K562 (cell line): ENCODE measurements at regions not wholly inside any gene's neighbourhood (a gene's known extent, or its start where the extent isn't known, plus 50 kb on each side); places are given as distances from the start of the nearest gene placed in this dataset.

Experiments
- ATAC-seq: fragments of 200-7000 bp; cut with Tn5 transposase; 3 replicates; pipeline ENCODE4 v1.9.1; 2020; ENCODE audit warnings: moderate library complexity
- BruUV-seq: library from RNA; stranded (reverse); fragments of 400-500 nt; replicated peaks from 2 replicates; lab custom pipeline; 2021; lab: Mats Ljungman, UMichigan
- CTCF ChIA-PET: fragments of 300-600 bp; formaldehyde crosslinking; extraction: SDS; loops from one replicate; lab custom pipeline; 2021; ENCODE audit warnings: low intra/inter-chr PET ratio; lab: Yijun Ruan, JAX
- POLR2A ChIA-PET: fragments of 300-600, 350-650 bp; sonication (Branson Sonifier 250); formaldehyde crosslinking; extraction: SDS; loops from one replicate; lab custom pipeline; 2021; ENCODE audit warnings: antibody characterized with exemption, inconsistent platforms; lab: Yijun Ruan, JAX
- DNase-seq, 4 experiments: peaks; one replicate each; pipeline versions ENCODE4 v3.0.0 to v3.0.0-alpha.2; 2011 to 2018; ENCODE audit warnings: low spot score in 3 of 4, mixed read lengths in 3 of 4; ENCODE audit errors: extremely low read depth in 1 of 4
- FAIRE-seq: peaks from 2 replicates; lab custom pipeline; 2011; peaks lifted over from hg19 to GRCh38; lab: Jason Lieb, UNC
- H2AFZ ChIP-seq: 2 replicates; pipeline ENCODE4 v1.6.0; 2011; ENCODE audit warnings: low read depth, low read length, control low read depth, inconsistent platforms
- H3K27ac ChIP-seq: fragments of 200-600 bp; 3 replicates; pipeline ENCODE4 v1.8.0; 2011; ENCODE audit warnings: low read depth, mild to moderate bottlenecking, control low read depth, inconsistent platforms, low read length, moderate library complexity, mixed read lengths; ENCODE audit errors: extremely low read depth
- H3K27me3 ChIP-seq, 2 experiments: fragments of 300-600 bp in 1 of 2; 2 replicates in 1 of 2; 3 replicates in 1 of 2; pipeline versions ENCODE4 v1.6.0 to v1.8.0; 2011; ENCODE audit warnings: inconsistent platforms in 2 of 2, low read length in 2 of 2, mild to moderate bottlenecking in 1 of 2, mixed read lengths in 1 of 2, moderate library complexity in 1 of 2; ENCODE audit not compliant: control insufficient read depth in 2 of 2, insufficient read depth in 2 of 2
- H3K36me3 ChIP-seq: fragments of 300-600 bp; 3 replicates; pipeline ENCODE4 v1.8.0; 2011; ENCODE audit warnings: mild to moderate bottlenecking, low read length, inconsistent platforms; ENCODE audit not compliant: control insufficient read depth, insufficient read depth
- H3K4me1 ChIP-seq, 2 experiments: fragments of 200-600 bp in 1 of 2; replicated peaks in 1 of 2; 2 replicates in 1 of 2; 3 replicates in 1 of 2; pipeline versions ENCODE4 v1.5.1 to v1.8.0; 2011; ENCODE audit warnings: inconsistent platforms in 2 of 2, low read length in 2 of 2, mild to moderate bottlenecking in 1 of 2, mixed read lengths in 1 of 2, moderate library complexity in 1 of 2; ENCODE audit not compliant: control insufficient read depth in 2 of 2, insufficient read depth in 2 of 2
- H3K4me2 ChIP-seq: 2 replicates; pipeline ENCODE4 v1.6.1; 2011; ENCODE audit warnings: low read length, control low read depth, inconsistent platforms, mixed read lengths; ENCODE audit not compliant: insufficient read depth
- H3K4me3 ChIP-seq: fragments of 200-600 bp; sonication (generic), shearing (Covaris generic); 2 replicates; pipeline ENCODE4 v1.5.1; 2016; ENCODE audit warnings: control low read depth, inconsistent platforms
- H3K79me2 ChIP-seq: fragments of 200-600 bp; 3 replicates; pipeline ENCODE4 v1.8.0; 2011; ENCODE audit warnings: low read length, inconsistent platforms; ENCODE audit not compliant: control insufficient read depth, insufficient read depth
- H3K9ac ChIP-seq, 2 experiments: 2 replicates each; pipeline versions ENCODE4 v1.6.0 to v1.6.1; 2011; ENCODE audit warnings: low read depth in 2 of 2, low read length in 2 of 2, control low read depth in 1 of 2, inconsistent platforms in 1 of 2, mild to moderate bottlenecking in 1 of 2, mixed read lengths in 1 of 2; ENCODE audit not compliant: insufficient read depth in 1 of 2
- H3K9me1 ChIP-seq: one replicate; pipeline ENCODE4 v1.6.0; 2011; ENCODE audit warnings: inconsistent platforms, mild to moderate bottlenecking, low read length, moderate library complexity; ENCODE audit not compliant: control insufficient read depth, insufficient read depth
- H3K9me3 ChIP-seq: replicated peaks from 2 replicates; pipeline ENCODE4 v1.5.1; 2011; ENCODE audit warnings: low read depth, low read length, inconsistent platforms; ENCODE audit not compliant: control insufficient read depth, insufficient read depth
- H4K20me1 ChIP-seq: replicated peaks from 2 replicates; pipeline ENCODE4 v1.6.1; 2011; ENCODE audit warnings: low read length, inconsistent platforms, mixed read lengths; ENCODE audit not compliant: control insufficient read depth, insufficient read depth
- BACH1 ChIP-seq: fragments of 200-800 bp; sonication (Bioruptor generic); IDR thresholded peaks from 2 replicates; pipeline ENCODE4 v1.6.1; 2016; ENCODE audit warnings: missing genetic modification characterization, missing compliant biosample characterization
- BRD9 ChIP-seq: fragments of 450-650 bp; IDR thresholded peaks from 2 replicates; pipeline ENCODE4 v1.6.1; 2018; ENCODE audit warnings: low read depth; ENCODE audit not compliant: partially characterized antibody
- ELF4 ChIP-seq: fragments of 450-650 bp; formaldehyde crosslinking; IDR thresholded peaks from 2 replicates; pipeline ENCODE4 v1.4.0; 2022; ENCODE audit warnings: missing genetic modification characterization
- ESRRA ChIP-seq: fragments of 450-650 bp; IDR thresholded peaks from 2 replicates; pipeline ENCODE4 v1.6.1; 2014; ENCODE audit warnings: low read depth, mild to moderate bottlenecking, moderate library complexity, borderline replicate concordance
- GABPB1 ChIP-seq: sonication (generic); formaldehyde crosslinking; IDR thresholded peaks from 2 replicates; pipeline ENCODE4 v1.8.0; 2022; ENCODE audit warnings: mild to moderate bottlenecking, missing genetic modification reagents
- KDM5B ChIP-seq: fragments of 200-600 bp; sonication (generic); IDR thresholded peaks from 2 replicates; pipeline ENCODE4 v1.6.1; 2012; ENCODE audit warnings: low read depth, mild to moderate bottlenecking, moderate library complexity, low read length, control low read depth, inconsistent platforms; ENCODE audit not compliant: insufficient replicate concordance
- MED1 ChIP-seq: sonication (generic); formaldehyde crosslinking; IDR thresholded peaks from 2 replicates; pipeline ENCODE4 v1.8.1; 2023; ENCODE audit warnings: missing genetic modification reagents, borderline replicate concordance
- RHOXF2B ChIP-seq: fragments of 250-450 bp; sonication (Bioruptor Pico); conservative IDR thresholded peaks from 2 replicates; pipeline ENCODE4 v1.5.1; 2021
- SAFB ChIP-seq: fragments of 200-400 bp; formaldehyde crosslinking; IDR thresholded peaks from 2 replicates; pipeline ENCODE4 v1.6.1; 2017; ENCODE audit warnings: low read depth, low read length, borderline replicate concordance
- TCF7 ChIP-seq: sonication (generic); IDR thresholded peaks from 2 replicates; pipeline ENCODE4 v1.6.1; 2016; ENCODE audit warnings: antibody characterized with exemption, borderline replicate concordance
- WGBS: fragments of 100-300 bp; shearing (Covaris generic); methylation state at CpG from one replicate; pipeline ENCODE4 v1.1.6; 2016; ENCODE audit warnings: low coverage, mixed read lengths; ENCODE audit not compliant: insufficient coverage; ENCODE audit errors: missing lambda C conversion rate; 5-methylcytosine and 5-hydroxymethylcytosine counted together
- in situ Hi-C: fragments of 300-500 bp; cut with MboI; formaldehyde crosslinking; loops from 4 replicates; pipeline ENCODE4 v1.15.0; 2018; ENCODE audit warnings: inconsistent platforms, mixed read lengths
- intact Hi-C: fragments of 100-400 bp; cut with micrococcal nuclease; formaldehyde crosslinking; loops from 2 replicates; pipeline ENCODE4 v1.14.2; 2022
- TF ChIP-seq, protein P1 (sequence below), 2 experiments: fragments of 450-650 bp in 1 of 2; IDR thresholded peaks; 2 replicates each; pipeline ENCODE4 v1.6.1; 2011 to 2017; ENCODE audit warnings: low read depth in 2 of 2, antibody characterized with exemption in 1 of 2, borderline replicate concordance in 1 of 2, low read length in 1 of 2, mild to moderate bottlenecking in 1 of 2, mixed read lengths in 1 of 2; ENCODE audit not compliant: control insufficient read depth in 1 of 2
- TF ChIP-seq, protein P2 (sequence below): fragments of 450-650 bp; IDR thresholded peaks from 2 replicates; pipeline ENCODE4 v1.6.1; 2016
- TF ChIP-seq, protein P3 (sequence below): fragments of 450-650 bp; IDR thresholded peaks from 2 replicates; pipeline ENCODE4 v1.6.1; 2016; ENCODE audit warnings: antibody characterized with exemption
- TF ChIP-seq, protein P4 (sequence below): fragments of 250-450 bp; sonication (Bioruptor Pico); IDR thresholded peaks from 2 replicates; pipeline ENCODE4 v1.5.1; 2021; ENCODE audit warnings: mild to moderate bottlenecking

DNA sequence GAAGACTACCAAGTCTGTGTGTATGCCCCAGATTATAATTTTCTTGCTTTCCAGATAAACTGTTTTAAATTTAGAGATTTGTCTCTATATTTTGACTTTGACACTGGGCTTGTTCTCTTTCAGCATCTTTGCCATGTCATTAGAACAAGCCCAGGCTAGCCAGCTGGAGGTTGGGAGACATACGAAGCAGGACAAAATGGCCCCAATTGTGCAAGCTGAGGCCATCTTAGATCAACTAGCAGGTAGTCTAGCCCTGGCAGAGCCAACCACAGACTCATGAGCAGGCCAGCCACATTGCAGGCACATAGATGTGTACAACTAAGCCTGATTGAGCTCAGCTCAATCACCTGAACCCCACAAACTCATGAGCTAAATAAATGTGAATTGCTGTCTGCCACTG is 321.4 kb downstream of the ATP23 start:
- H3K79me2 ChIP-seq, result no peaks in the 10 kb centered on the region
- no peaks in the 10 kb centered on the region for H3K9me3 ChIP-seq
- CTCF ChIA-PET, result no interaction called here
- FAIRE-seq (no peak), ATAC-seq (no peak), DNase-seq (no peak)
- no peaks in the 10 kb centered on the region for H4K20me1 ChIP-seq
- no peak overlapping the region for H2AFZ ChIP-seq
- BruUV-seq, result no TSS peak
- no peak overlapping the region for H3K4me2 ChIP-seq
- no peaks in the 10 kb centered on the region for H3K4me1 ChIP-seq
- H3K27me3 ChIP-seq, result no peaks in the 10 kb centered on the region
- intact Hi-C loops (no loop called here), in situ Hi-C loops (no loop called here)
- H3K27ac ChIP-seq, result no peak overlapping the region
- H3K9me1 ChIP-seq, result no peaks in the 10 kb centered on the region
- WGBS, result 0% methylated on average over 1 of the region's 1 CpG
- POLR2A ChIA-PET, result interaction anchor here (0.6 kb wide), 1 partner anchor 9 kb away, joined by 3 read pairs; no protein-coding TSS in a partner anchor
- no peaks in the 10 kb centered on the region for H3K36me3 ChIP-seq
- H3K9ac ChIP-seq, result no peak overlapping the region
- H3K4me3 ChIP-seq, result no peak overlapping the region
- TF ChIP-seq KDM5B (no peak), ELF4 (CRISPR knock-in tag) (no peak), RHOXF2B (no peak), BRD9 (no peak), SAFB (no peak), ESRRA (no peak), MED1 (CRISPR knock-in tag) (no peak), BACH1 (tag) (no peak), GABPB1 (CRISPR knock-in tag) (no peak), TCF7 (no peak)
- TF ChIP-seq, protein P1, sequence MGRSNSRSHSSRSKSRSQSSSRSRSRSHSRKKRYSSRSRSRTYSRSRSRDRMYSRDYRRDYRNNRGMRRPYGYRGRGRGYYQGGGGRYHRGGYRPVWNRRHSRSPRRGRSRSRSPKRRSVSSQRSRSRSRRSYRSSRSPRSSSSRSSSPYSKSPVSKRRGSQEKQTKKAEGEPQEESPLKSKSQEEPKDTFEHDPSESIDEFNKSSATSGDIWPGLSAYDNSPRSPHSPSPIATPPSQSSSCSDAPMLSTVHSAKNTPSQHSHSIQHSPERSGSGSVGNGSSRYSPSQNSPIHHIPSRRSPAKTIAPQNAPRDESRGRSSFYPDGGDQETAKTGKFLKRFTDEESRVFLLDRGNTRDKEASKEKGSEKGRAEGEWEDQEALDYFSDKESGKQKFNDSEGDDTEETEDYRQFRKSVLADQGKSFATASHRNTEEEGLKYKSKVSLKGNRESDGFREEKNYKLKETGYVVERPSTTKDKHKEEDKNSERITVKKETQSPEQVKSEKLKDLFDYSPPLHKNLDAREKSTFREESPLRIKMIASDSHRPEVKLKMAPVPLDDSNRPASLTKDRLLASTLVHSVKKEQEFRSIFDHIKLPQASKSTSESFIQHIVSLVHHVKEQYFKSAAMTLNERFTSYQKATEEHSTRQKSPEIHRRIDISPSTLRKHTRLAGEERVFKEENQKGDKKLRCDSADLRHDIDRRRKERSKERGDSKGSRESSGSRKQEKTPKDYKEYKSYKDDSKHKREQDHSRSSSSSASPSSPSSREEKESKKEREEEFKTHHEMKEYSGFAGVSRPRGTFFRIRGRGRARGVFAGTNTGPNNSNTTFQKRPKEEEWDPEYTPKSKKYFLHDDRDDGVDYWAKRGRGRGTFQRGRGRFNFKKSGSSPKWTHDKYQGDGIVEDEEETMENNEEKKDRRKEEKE (IDR thresholded peaks at IDR 0.05; ENCODE audit: borderline replicate concordance in 1 of 2, control insufficient read depth in 1 of 2, low read depth in 2 of 2, low read length in 1 of 2), result no peak
- TF ChIP-seq, protein P2, sequence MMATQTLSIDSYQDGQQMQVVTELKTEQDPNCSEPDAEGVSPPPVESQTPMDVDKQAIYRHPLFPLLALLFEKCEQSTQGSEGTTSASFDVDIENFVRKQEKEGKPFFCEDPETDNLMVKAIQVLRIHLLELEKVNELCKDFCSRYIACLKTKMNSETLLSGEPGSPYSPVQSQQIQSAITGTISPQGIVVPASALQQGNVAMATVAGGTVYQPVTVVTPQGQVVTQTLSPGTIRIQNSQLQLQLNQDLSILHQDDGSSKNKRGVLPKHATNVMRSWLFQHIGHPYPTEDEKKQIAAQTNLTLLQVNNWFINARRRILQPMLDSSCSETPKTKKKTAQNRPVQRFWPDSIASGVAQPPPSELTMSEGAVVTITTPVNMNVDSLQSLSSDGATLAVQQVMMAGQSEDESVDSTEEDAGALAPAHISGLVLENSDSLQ, result no peak
- TF ChIP-seq, protein P3, sequence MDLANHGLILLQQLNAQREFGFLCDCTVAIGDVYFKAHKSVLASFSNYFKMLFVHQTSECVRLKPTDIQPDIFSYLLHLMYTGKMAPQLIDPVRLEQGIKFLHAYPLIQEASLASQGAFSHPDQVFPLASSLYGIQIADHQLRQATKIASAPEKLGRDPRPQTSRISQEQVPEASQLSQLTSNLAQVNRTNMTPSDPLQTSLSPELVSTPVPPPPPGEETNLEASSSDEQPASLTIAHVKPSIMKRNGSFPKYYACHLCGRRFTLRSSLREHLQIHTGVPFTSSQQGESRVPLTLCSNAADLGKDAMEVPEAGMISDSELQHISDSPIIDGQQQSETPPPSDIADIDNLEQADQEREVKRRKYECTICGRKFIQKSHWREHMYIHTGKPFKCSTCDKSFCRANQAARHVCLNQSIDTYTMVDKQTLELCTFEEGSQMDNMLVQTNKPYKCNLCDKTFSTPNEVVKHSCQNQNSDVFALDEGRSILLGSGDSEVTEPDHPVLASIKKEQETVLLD, result no peak
- TF ChIP-seq, protein P4, sequence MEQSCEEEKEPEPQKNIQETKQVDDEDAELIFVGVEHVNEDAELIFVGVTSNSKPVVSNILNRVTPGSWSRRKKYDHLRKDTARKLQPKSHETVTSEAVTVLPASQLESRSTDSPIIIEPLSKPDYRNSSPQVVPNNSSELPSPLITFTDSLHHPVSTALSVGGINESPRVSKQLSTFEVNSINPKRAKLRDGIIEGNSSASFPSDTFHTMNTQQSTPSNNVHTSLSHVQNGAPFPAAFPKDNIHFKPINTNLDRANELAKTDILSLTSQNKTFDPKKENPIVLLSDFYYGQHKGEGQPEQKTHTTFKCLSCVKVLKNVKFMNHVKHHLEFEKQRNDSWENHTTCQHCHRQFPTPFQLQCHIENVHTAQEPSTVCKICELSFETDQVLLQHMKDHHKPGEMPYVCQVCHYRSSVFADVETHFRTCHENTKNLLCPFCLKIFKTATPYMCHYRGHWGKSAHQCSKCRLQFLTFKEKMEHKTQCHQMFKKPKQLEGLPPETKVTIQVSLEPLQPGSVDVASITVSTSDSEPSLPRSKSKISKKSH (CRISPR knock-in tag), result no peak
